Ishikawa (cell line): ENCODE measurements at regions not wholly inside any gene's neighbourhood (a gene's known extent, or its start where the extent isn't known, plus 50 kb on each side); places are given as distances from the start of the nearest gene placed in this dataset.

Source experiments
- CEBPB ChIP-seq: IDR thresholded peaks from 2 replicates; pipeline ENCODE4 v1.6.1; 2012
- CREB1 ChIP-seq: IDR thresholded peaks from 2 replicates; pipeline ENCODE4 v1.6.1; 2012; ENCODE audit warnings: low read depth
- EGR1 ChIP-seq: IDR thresholded peaks from 2 replicates; pipeline ENCODE4 v1.6.1; 2012
- EP300 ChIP-seq: IDR thresholded peaks from 2 replicates; pipeline ENCODE4 v1.6.1; 2012; ENCODE audit warnings: borderline replicate concordance
- MAX ChIP-seq: IDR thresholded peaks from 2 replicates; pipeline ENCODE4 v1.6.1; 2012
- RAD21 ChIP-seq: IDR thresholded peaks from 2 replicates; pipeline ENCODE4 v1.6.1; 2012; ENCODE audit warnings: low read depth
- REST ChIP-seq: IDR thresholded peaks from 2 replicates; pipeline ENCODE4 v1.6.1; 2012; ENCODE audit warnings: low read depth, mild to moderate bottlenecking
- TAF1 ChIP-seq: IDR thresholded peaks from 2 replicates; pipeline ENCODE4 v1.6.1; 2012; ENCODE audit warnings: low read depth, mild to moderate bottlenecking
- YY1 ChIP-seq: IDR thresholded peaks from 2 replicates; pipeline ENCODE4 v1.6.1; 2012; ENCODE audit warnings: low read depth
- ZBTB7A ChIP-seq: IDR thresholded peaks from 2 replicates; pipeline ENCODE4 v1.6.1; 2012; ENCODE audit warnings: low read depth

- TF ChIP-seq CEBPB (no peak), YY1 (no peak), CREB1 (no peak), ZBTB7A (no peak), MAX (no peak), EP300 (no peak), RAD21 (no peak), TAF1 (no peak), EGR1 (no peak), REST (no peak)
Measured at GRCh38 chr19:30173593-30174356, 198.4 kb upstream of the ZNF536 start.
